Vagina (tissue), 2 donors: ENCODE measurements at regions not wholly inside any gene's neighbourhood (a gene's known extent, or its start where the extent isn't known, plus 50 kb on each side); places are given as distances from the start of the nearest gene placed in this dataset.

Experiments
- POLR2A ChIP-seq, 2 donors: fragments of 450-650 bp; IDR thresholded peaks; one replicate each; pipeline ENCODE4 v1.6.1; 2017; ENCODE audit warnings: antibody characterized with exemption in 2 of 2, mild to moderate bottlenecking in 2 of 2, moderate library complexity in 2 of 2
- TF ChIP-seq, protein P1 (sequence below), 3 experiments: fragments of 450-650 bp in 2 of 3; fragments of 200-600 bp in 1 of 3; sonication (generic) in 1 of 3; IDR thresholded peaks; one replicate each; pipeline ENCODE4 v1.5.1; 2017 to 2019; ENCODE audit warnings: antibody characterized with exemption in 3 of 3, mild to moderate bottlenecking in 2 of 3, moderate library complexity in 2 of 3

DNA sequence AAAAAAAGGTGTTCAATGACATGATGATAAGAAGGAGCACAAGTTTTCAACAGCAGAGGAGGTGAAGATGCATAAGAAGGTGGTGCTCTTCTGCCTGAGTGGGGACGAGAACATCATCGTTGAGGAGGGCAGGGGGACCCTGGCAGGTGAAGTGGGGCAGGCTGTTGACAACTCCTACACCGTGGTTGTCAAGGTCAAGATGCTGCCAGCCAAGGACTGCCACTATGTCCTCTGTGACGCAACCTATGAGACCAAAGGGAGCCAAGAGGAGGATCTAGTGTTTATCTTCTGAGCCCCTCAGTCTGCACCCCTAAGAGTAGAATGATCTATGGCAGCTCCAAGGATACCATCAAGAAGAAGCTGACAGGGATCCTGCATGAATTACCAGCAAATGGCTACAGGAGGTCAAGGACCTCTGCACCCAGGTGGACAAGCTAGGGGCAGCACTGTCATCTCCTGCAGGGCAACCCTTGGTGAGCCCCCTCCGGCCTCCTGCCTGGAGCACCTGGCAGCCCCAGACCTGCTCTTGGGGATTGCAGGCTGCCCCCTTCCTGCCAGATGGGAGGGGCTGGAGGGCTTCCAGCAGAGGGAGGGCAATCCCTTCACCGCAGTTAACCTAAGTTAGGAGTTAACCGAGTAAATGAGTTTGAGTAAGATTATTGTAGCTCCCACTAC is 80.5 kb downstream of the ZNF281 start:
- TF ChIP-seq, protein P1, sequence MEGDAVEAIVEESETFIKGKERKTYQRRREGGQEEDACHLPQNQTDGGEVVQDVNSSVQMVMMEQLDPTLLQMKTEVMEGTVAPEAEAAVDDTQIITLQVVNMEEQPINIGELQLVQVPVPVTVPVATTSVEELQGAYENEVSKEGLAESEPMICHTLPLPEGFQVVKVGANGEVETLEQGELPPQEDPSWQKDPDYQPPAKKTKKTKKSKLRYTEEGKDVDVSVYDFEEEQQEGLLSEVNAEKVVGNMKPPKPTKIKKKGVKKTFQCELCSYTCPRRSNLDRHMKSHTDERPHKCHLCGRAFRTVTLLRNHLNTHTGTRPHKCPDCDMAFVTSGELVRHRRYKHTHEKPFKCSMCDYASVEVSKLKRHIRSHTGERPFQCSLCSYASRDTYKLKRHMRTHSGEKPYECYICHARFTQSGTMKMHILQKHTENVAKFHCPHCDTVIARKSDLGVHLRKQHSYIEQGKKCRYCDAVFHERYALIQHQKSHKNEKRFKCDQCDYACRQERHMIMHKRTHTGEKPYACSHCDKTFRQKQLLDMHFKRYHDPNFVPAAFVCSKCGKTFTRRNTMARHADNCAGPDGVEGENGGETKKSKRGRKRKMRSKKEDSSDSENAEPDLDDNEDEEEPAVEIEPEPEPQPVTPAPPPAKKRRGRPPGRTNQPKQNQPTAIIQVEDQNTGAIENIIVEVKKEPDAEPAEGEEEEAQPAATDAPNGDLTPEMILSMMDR (IDR thresholded peaks at IDR 0.05): no peak
- TF ChIP-seq POLR2A (IDR thresholded peaks at IDR 0.05): no peak
